ENCODE measurements at regions not wholly inside any gene's neighbourhood (a gene's known extent, or its start where the extent isn't known, plus 50 kb on each side); places are given as distances from the start of the nearest gene placed in this dataset.

- no peak for TF ChIP-seq CTCF (IDR thresholded peaks at IDR 0.05)
- TF ChIP-seq ZFX (IDR thresholded peaks at IDR 0.05; ENCODE audit: borderline replicate concordance), result no peak
Measured at GRCh38 chr5:17888155-17888554, 253.9 kb downstream of the TAF11L14 start.

Data from 22Rv1 (cell line).